Islet of Langerhans (tissue), 1 donor: ENCODE measurements at regions not wholly inside any gene's neighbourhood (a gene's known extent, or its start where the extent isn't known, plus 50 kb on each side); places are given as distances from the start of the nearest gene placed in this dataset.

ENCODE experiments used
- FAIRE-seq: peaks from one replicate; lab custom pipeline; 2011; peaks lifted over from hg19 to GRCh38; lab: Jason Lieb, UNC

- no peak for FAIRE-seq
Observed at GRCh38 chr12:91441246-91441645, 258.6 kb upstream of the DCN start.

DNA sequence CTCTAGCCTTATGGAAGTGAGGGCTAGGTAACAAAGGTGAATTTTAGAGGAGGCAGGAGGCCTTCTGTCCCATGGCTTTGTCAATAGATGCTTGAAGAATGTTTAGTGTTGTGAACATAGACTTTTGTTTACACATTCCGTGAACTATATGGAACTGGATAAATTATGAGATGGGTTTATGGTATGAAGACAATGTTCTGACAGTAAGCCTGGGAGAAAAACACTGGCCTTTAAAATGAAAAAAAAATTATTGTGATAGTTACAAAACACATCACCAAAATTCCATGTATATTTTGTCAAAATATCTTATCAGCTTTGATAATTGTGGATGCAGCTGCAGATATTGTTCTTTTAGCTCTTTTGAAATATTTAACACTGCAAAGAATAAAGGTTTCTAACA, 251.5 kb upstream of the DCN start:
- no peak for FAIRE-seq

DNA sequence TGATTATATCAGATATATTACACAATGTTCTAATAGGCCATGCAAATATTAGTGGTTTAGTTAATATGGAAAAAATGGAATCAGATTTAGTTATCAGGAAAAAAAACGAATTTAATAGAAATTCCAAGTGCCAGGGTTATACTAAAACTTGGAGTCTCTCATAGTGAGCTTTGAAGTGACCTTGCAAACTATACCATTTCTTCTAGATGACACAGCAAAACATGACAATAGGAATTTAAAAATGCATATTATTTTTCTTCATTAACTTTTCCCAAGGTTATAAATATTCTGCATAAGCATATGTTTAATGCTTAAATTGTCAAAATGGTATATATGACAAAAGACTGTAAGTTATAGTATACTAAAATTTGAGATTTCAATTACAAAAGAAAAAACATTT, 250.1 kb upstream of the DCN start:
- FAIRE-seq, result no peak

DNA sequence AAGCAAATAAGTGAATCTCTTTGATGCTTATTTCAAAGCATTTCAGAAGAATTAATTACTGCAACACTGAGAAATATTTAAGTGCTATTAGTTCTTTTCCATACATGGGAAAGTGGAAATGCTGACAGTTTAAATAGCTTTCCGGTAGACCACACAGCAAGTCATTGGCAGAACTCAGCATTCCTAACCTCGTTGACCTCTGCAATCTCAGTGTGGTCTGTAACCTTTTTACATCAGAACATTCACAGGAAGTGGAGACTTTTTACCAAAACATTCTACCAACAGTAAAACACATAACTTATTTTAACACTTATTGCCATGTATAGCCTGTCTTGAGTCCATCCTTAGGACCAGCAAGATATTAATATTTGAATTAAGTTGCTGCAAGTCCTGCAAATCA, 249.5 kb upstream of the DCN start:
- FAIRE-seq, result no peak

DNA sequence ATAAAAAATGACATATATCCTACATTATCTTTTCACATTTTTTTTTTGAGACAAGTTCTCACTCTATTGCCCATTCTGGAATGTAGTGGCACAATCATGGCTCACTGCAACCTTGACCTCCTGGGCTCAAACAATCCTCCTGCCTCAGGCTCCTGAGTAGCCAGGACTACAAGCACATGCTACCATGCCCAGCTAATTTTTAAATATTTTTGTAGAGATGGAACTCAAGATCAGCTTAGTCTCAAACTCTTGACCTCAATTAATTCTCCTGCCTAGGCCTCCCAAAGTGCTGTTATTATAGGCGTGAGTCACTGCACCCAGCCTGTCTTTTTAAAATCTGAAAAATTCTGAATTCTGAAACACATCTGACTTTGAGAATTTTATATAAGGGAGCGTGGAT, 241.9 kb upstream of the DCN start:
- FAIRE-seq, result no peak

DNA sequence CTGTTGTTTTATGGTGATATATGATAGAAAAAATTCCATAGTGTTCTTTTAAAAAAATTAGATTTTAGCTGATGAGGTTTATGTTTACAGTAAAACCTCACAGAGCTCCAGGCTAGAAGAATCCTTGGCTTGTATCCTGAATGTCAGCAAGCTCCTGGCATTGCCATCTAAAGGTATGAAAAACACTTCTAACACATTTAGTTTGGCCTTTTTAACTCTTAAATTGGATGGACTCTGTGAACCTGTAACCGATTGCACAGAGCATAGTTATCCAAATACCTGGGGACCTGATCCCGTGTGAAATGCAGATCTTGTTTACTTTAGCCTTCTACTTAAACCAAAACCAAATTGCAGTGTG, 241.1 kb upstream of the DCN start:
- FAIRE-seq, result no peak

DNA sequence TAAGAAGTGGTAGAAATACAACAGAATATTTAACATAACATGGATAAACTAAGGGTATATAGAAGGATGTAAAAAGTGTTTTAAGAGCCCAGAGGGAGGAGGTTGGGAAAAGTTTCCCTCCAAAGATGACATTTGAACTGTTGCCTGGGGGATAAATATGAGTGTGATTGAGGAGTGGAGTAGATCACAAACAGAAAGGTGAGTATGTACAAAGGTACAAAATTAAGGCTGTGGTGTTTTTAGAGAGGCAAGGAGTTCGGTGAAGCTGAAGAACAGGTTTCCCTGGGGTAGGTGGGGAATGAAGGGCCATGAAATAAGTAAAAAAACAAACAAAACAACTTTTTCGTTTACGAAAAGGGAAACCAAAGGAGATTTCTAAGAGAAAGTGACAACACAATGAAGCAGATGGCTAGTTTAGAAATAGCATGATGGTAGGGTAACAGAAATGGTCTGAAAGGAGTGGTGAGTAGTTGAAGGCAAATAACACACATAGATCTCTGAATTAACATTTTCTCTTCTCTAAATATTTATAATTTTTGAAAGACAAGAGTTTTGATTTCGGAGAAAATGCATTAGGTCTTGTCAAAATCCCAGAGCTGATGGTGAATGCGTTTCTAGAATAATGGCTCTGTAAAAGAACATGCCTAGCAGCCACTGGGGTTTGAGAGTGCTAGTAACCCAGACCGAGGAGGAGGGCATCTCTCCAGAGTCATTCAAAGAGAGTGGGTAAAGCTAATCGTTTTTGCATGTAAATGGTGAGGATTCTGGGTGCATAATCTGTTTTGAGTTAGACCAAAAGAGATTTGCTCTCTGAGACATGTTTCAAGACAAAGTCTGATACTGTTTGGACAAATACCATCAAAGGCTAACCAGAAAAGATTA, 240.4 kb upstream of the DCN start:
- FAIRE-seq, result peak; percentile 53

GRCh38 chr12:91422127-91422526, 239.5 kb upstream of the DCN start:
- no peak for FAIRE-seq

- no peak for FAIRE-seq
Observed at GRCh38 chr12:91419809-91420208, 237.2 kb upstream of the DCN start.

DNA sequence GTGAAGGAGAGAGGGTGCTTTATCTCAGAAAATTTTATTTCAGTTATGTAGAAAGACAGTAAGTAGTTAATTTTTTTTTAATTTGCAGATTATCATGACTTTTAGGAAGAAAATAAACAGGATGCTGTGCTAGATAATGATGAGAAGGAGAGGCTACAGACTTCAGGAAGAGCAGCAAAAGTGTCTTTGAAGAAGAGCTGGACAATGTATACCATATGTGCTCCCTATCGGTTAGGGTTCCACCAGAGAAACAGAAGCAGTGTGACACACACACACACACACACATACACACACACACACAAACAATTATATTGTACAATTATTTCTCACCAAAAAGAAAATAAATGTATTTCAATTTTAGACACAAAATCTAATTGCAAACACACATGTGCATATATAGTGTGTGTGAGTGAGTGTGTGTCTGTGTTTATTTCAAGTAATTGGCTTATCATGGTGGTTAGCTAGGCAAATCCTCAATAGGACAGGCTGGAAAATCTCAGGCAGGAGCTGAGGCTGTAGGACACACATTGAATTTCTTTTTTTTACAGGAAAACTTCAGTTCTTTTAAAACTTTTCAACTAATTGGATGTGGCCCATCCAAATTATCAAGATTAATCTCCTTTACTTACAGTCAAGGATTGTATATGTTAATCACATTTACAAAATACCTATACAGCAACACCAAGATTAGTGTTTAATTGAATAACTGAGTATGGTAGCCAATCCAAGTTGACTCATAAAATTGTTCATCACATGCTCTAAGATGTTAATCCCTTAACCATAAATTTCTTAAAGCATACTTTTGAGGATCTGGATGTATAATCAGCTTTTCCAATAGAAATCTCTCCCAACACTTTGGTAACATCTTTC, 235.8 kb upstream of the DCN start:
- no peak for FAIRE-seq

GRCh38 chr12:91417650-91418049, 235.0 kb upstream of the DCN start:
- no peak for FAIRE-seq

GRCh38 chr12:91414636-91415035, 232.0 kb upstream of the DCN start:
- FAIRE-seq, result no peak

DNA sequence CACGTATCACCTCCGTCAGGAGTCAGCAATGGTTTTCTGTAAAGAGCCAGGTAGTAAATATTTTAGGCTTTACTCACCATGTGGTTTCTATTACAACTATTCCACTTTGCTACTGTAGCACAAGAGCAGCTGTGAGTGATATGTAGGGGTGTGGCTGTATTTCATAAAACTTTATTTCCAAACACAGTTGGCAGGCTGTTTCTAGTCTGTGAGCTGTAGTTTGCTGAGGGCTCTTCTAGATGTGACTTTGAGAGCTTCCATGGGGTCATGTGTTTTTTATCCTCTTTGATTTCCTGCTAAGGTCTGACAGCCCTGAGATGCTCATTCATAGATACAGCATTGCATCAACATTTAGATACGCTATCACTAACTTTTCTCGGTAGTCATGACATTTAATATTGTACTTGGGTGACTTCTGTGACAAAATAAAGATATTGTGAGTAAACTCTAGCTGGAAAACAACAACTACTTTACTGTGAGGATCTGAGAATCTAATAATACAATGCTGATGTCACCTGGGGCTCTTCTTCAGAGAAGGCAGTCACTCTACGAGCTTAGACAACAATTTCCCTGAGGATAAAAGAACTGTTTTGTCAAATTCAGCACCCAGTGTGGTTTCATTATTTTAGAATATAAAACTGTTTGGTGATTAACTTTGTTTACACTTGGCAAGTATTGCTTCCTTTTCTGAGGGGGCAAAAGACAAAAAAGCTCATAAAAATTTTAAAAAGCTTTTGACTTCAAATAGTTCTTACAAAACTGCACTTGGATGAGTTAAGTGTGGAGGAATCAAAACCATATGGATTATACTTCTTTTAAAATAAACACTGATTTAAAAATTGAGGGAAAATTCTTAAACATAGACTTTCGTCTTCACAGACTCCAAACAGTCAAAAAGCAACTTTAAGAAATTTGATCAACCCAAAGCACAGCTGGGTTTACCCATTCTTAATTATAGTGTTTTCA, 231.2 kb upstream of the DCN start:
- FAIRE-seq, result no peak

GRCh38 chr12:91406920-91407341, 224.3 kb upstream of the DCN start:
- no peak for FAIRE-seq

- FAIRE-seq, result peak; percentile 69
Observed at GRCh38 chr12:91404441-91404840, 221.8 kb upstream of the DCN start.

DNA sequence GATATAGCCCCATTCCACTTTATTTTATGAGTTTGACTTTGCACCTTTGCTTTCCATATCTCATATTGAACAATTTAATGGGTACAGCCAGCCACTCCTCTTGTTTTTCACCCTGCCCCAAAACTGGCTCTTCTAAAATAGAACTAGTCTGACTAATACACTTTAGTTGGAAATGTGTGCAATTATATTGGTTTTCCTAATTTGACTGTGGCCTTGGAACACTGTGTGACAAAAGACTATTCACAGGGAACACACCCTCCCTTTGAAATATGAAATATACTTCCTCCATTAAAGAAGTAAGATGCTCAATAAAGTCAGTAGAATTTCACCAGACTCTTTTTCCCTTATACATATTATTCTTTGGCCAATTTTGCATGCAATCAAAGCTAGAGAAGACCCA, 218.6 kb upstream of the DCN start:
- no peak for FAIRE-seq

DNA sequence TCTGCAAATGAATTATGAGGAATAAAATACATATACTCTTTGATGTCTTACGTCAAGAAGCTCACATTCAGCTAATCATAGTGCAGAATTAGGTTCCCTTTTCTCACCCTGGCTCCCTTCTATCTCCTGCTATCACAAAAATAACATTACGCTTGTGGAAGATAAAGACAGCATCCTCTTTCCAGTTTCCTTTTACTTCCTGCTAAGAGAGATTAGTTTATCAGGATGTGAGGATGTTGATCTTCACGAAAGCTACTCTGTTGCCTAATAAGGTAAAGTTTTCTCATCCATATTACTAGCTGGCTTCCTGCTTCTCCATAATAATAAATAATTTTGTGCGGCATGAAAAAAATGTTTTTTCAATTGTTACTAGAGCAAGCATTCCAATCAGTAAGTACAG, 217.7 kb upstream of the DCN start:
- no peak for FAIRE-seq

GRCh38 chr12:91397866-91398532, 215.4 kb upstream of the DCN start:
- no peak for FAIRE-seq

DNA sequence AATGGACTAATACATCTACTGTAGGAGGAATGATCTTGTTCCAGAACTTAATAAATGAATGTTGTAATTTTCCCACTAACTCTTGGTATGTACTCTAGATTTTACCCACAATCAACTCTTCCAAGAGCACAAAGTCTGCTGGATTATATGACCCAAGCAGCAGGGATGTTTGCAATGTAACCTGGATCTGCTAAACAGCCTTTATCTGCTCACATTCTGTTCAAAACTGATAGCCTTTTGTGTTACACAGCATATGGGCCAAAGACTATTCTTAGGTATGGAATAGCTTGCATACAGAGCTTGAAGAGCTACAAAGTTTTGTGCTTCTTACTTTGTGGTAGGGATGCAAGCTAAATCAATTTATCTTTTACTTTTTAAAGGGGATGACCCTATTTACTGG, 213.7 kb upstream of the DCN start:
- no peak for FAIRE-seq

DNA sequence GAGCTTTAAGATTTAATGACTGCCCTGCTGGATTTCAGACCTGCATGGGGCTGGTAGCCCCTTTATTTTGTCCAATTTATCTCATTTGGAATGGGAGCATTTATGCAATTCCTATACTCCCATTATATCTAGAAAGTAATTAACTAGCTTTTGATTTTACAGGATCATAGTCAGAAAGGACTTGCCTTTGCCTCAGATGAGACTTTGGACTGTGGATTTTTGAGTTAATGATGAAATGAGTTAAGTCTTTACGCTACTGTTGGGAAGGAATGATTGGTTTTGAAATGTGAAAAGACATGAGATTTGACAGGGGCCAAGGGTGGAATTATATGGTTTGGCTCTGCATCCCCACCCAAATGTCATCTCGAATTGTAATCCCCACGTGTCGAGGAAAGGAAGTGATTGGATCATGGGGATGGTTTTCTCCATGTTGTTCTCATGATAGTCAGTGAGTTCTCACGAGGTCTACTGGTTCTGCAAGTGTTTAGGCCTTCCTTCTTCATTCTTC, 213.1 kb upstream of the DCN start:
- FAIRE-seq, result no peak

GRCh38 chr12:91394903-91395302, 212.3 kb upstream of the DCN start:
- FAIRE-seq, result no peak

DNA sequence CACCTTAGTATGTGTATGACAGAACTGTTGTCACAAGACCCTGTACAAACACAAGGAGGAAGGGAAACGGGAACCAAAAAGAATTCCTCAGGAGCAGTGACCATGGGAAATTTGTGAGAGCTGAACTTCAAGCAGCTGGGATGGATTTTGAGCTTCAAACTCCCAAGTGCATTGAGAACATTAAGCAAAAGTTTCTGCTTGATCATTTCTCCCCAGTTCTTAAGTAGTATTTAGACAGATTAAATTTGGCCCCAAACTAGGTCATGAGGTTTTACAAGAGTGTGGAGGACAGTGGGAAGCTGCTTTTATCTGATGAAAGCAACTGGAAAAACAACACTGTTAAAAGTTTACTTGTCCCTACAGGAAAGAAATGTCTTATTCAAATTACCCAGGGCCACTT, 206.0 kb upstream of the DCN start:
- no peak for FAIRE-seq
